ENCODE measurements at regions not wholly inside any gene's neighbourhood (a gene's known extent, or its start where the extent isn't known, plus 50 kb on each side); places are given as distances from the start of the nearest gene placed in this dataset.

DNA sequence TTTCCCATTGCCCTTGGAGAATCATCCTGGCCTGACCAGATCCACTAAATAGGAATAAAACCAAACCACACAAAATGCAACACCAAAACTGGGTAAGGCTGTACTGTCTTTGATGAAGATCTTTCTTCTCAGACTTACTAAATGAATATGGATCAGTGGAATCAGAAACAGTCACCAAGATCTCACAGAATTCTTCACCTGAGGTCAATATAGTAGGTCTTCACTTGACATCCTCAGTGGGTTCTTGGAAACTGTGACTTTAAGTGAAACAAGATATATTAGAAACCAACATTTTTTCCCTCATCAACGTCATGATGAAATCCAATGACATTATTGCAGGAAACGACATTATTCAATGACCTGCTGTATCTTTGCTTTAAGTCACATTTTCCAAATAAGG is 526.2 kb downstream of the FUT8 start:
- Histone ChIP-seq H3K27me3 (no peaks in the 10 kb centered on the region), H3K4me3 (no peak overlapping the region), H3K36me3 (no peaks in the 10 kb centered on the region), H3K9me3 (no peaks in the 10 kb centered on the region), H3K4me1 (no peaks in the 10 kb centered on the region), H3K27ac (no peak overlapping the region)
- DNase-seq (ENCODE audit: low spot score in 2 of 2) = no peak
- intact Hi-C loops (cut with DNase I) = no loop called here
- no peak for TF ChIP-seq CTCF (IDR thresholded peaks at IDR 0.05)

DNA sequence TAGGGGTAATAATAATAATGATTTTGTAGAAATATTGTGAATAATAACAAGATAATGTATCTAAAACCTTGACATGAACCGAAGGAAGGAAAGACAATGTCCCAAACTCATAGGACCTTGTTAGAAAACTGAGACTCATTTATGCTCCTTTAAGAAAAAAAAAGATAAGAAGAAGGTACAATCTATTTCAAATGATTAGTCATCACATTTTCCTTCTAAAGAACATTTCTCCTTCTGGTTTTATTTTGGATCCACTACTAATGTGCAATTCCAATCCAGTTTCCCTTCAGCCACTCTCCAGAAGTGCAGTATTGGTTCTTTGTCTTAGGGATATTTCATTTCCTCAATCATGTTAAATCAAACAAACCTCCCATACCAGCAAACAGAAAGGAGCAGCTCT is 526.7 kb downstream of the FUT8 start:
- Histone ChIP-seq H3K27ac (no peak overlapping the region), H3K4me1 (no peaks in the 10 kb centered on the region), H3K9me3 (no peaks in the 10 kb centered on the region), H3K4me3 (no peak overlapping the region), H3K36me3 (no peaks in the 10 kb centered on the region), H3K27me3 (no peaks in the 10 kb centered on the region)
- no peak for TF ChIP-seq CTCF (IDR thresholded peaks at IDR 0.05)
- intact Hi-C loops (cut with DNase I) = no loop called here
- no peak for DNase-seq (ENCODE audit: low spot score in 2 of 2)

GRCh38 chr14:65940056-65940735 is 527.7 kb downstream of the FUT8 start:
- Histone ChIP-seq H3K4me1 (no peaks in the 10 kb centered on the region), H3K27ac (no peak overlapping the region), H3K27me3 (no peaks in the 10 kb centered on the region), H3K9me3 (no peaks in the 10 kb centered on the region), H3K36me3 (no peaks in the 10 kb centered on the region), H3K4me3 (no peak overlapping the region)
- TF ChIP-seq CTCF (IDR thresholded peaks at IDR 0.05) = no peak
- DNase-seq (ENCODE audit: low spot score in 2 of 2) = no peak
- intact Hi-C loops (cut with DNase I) = no loop called here

GRCh38 chr14:65941091-65941490 is 528.6 kb downstream of the FUT8 start:
- no peak for TF ChIP-seq CTCF (IDR thresholded peaks at IDR 0.05)
- intact Hi-C loops (cut with DNase I) = no loop called here
- Histone ChIP-seq H3K27me3 (no peaks in the 10 kb centered on the region), H3K36me3 (no peaks in the 10 kb centered on the region), H3K4me1 (no peaks in the 10 kb centered on the region), H3K27ac (no peak overlapping the region), H3K9me3 (no peaks in the 10 kb centered on the region), H3K4me3 (no peak overlapping the region)
- DNase-seq (ENCODE audit: low spot score in 2 of 2) = no peak

GRCh38 chr14:65943150-65943549 is 530.6 kb downstream of the FUT8 start:
- Histone ChIP-seq H3K27me3 (no peaks in the 10 kb centered on the region), H3K9me3 (no peaks in the 10 kb centered on the region), H3K27ac (no peak overlapping the region), H3K4me1 (no peaks in the 10 kb centered on the region), H3K4me3 (no peak overlapping the region), H3K36me3 (no peaks in the 10 kb centered on the region)
- DNase-seq (ENCODE audit: low spot score in 2 of 2) = no peak
- intact Hi-C loops (cut with DNase I) = no loop called here
- no peak for TF ChIP-seq CTCF (IDR thresholded peaks at IDR 0.05)

GRCh38 chr14:65943916-65944410 is 531.4 kb downstream of the FUT8 start:
- no peak for DNase-seq (ENCODE audit: low spot score in 2 of 2)
- intact Hi-C loops (cut with DNase I) = no loop called here
- H3K4me3 ChIP-seq = no peak overlapping the region
- H3K27ac ChIP-seq = no peak overlapping the region
- H3K27me3 ChIP-seq = no peaks in the 10 kb centered on the region
- H3K4me1 ChIP-seq = no peaks in the 10 kb centered on the region
- TF ChIP-seq CTCF (IDR thresholded peaks at IDR 0.05) = no peak
- H3K9me3 ChIP-seq = no peaks in the 10 kb centered on the region
- no peaks in the 10 kb centered on the region for H3K36me3 ChIP-seq

Measured in ascending aorta (tissue), 2 donors.